Vagina (tissue), 2 donors: ENCODE measurements at regions not wholly inside any gene's neighbourhood (a gene's known extent, or its start where the extent isn't known, plus 50 kb on each side); places are given as distances from the start of the nearest gene placed in this dataset.

Source experiments
- DNase-seq, 2 donors: peaks; one replicate each; pipeline ENCODE4 v3.0.0-alpha.2; 2017; ENCODE audit errors: extremely low spot score in 2 of 2
- H3K27ac ChIP-seq: fragments of 200-600 bp; sonication (generic); one replicate; pipeline ENCODE4 v1.5.1; 2019
- H3K27me3 ChIP-seq: fragments of 200-600 bp; sonication (generic); one replicate; pipeline ENCODE4 v1.5.1; 2019
- H3K36me3 ChIP-seq, 2 donors: fragments of 200-600 bp; sonication (generic); one replicate each; pipeline ENCODE4 v1.5.1; 2017 to 2019
- H3K4me1 ChIP-seq: fragments of 200-600 bp; sonication (generic); one replicate; pipeline ENCODE4 v1.5.1; 2019
- H3K4me3 ChIP-seq, 2 donors: fragments of 200-600 bp; sonication (generic); 1 replicate in 1 of 2; 2 replicates in 1 of 2; pipeline ENCODE4 v1.5.1; 2016 to 2019
- H3K9me3 ChIP-seq: fragments of 200-600 bp; sonication (generic); one replicate; pipeline ENCODE4 v1.5.1; 2019
- CTCF ChIP-seq, 3 experiments: fragments of 450-650 bp in 2 of 3; fragments of 200-600 bp in 1 of 3; sonication (generic) in 1 of 3; IDR thresholded peaks; one replicate each; pipeline ENCODE4 v1.5.1; 2017 to 2019; ENCODE audit warnings: antibody characterized with exemption in 3 of 3, mild to moderate bottlenecking in 2 of 3, moderate library complexity in 2 of 3
- POLR2A ChIP-seq, 2 donors: fragments of 450-650 bp; IDR thresholded peaks; one replicate each; pipeline ENCODE4 v1.6.1; 2017; ENCODE audit warnings: antibody characterized with exemption in 2 of 2, mild to moderate bottlenecking in 2 of 2, moderate library complexity in 2 of 2
- POLR2AphosphoS5 ChIP-seq, 2 donors: sonication (generic); formaldehyde crosslinking; IDR thresholded peaks; one replicate each; pipeline ENCODE4 v1.9.0; 2017; ENCODE audit warnings: antibody characterized with exemption in 2 of 2, mild to moderate bottlenecking in 2 of 2, low read depth in 1 of 2; ENCODE audit not compliant: insufficient read depth in 1 of 2
- intact Hi-C: fragments of 100-400 bp; cut with DNase I; formaldehyde crosslinking; loops from one replicate; pipeline ENCODE4 v1.15.1; 2023

GRCh38 chr5:74342948-74343682 is 297.4 kb downstream of the ENC1 start:
- intact Hi-C loops = no loop called here
- H3K27me3 ChIP-seq = no peaks in the 10 kb centered on the region
- H3K27ac ChIP-seq = no peak overlapping the region
- no peak overlapping the region for H3K4me3 ChIP-seq
- H3K36me3 ChIP-seq = no peaks in the 10 kb centered on the region
- no peaks in the 10 kb centered on the region for H3K9me3 ChIP-seq
- TF ChIP-seq POLR2AphosphoS5 (IDR thresholded peaks at IDR 0.05; ENCODE audit: insufficient read depth in 1 of 2, low read depth in 1 of 2) (no peak), POLR2A (IDR thresholded peaks at IDR 0.05) (no peak), CTCF (IDR thresholded peaks at IDR 0.05) (no peak)
- H3K4me1 ChIP-seq = no peaks in the 10 kb centered on the region
- no peak for DNase-seq

DNA sequence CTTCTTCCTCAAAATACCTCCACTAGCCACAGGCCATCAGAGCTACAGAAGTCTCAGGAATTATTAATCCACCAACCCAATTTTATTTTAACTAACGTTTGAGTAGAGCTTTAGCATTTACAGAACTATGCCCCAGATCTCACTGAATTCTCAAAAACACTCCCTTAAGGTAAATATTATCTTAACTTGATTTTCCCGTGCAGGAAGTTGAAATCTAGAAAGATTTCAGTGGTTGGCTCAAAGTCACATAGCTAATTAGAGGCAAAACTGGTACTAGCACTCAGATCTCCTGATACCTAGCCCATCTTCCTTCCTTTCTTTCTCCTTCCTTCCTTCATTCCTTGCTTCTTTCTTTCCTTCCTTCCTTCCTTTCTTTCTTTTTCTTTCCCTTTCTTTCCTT is 298.3 kb downstream of the ENC1 start:
- Histone ChIP-seq H3K4me3 (no peak overlapping the region), H3K27me3 (no peaks in the 10 kb centered on the region), H3K27ac (no peak overlapping the region), H3K9me3 (no peaks in the 10 kb centered on the region), H3K4me1 (no peaks in the 10 kb centered on the region), H3K36me3 (no peaks in the 10 kb centered on the region)
- no peak for DNase-seq
- intact Hi-C loops = no loop called here
- TF ChIP-seq POLR2AphosphoS5 (IDR thresholded peaks at IDR 0.05; ENCODE audit: insufficient read depth in 1 of 2, low read depth in 1 of 2) = no peak
- TF ChIP-seq POLR2A (IDR thresholded peaks at IDR 0.05) = no peak
- TF ChIP-seq CTCF (IDR thresholded peaks at IDR 0.05) = no peak

- no peak overlapping the region for H3K27ac ChIP-seq
- no peak overlapping the region for H3K4me3 ChIP-seq
- no peaks in the 10 kb centered on the region for H3K9me3 ChIP-seq
- peak in 1 of 2 donors; percentile 79 for DNase-seq
- TF ChIP-seq CTCF (IDR thresholded peaks at IDR 0.05) = no peak
- no peak for TF ChIP-seq POLR2A (IDR thresholded peaks at IDR 0.05)
- no peak for TF ChIP-seq POLR2AphosphoS5 (IDR thresholded peaks at IDR 0.05; ENCODE audit: insufficient read depth in 1 of 2, low read depth in 1 of 2)
- no peaks in the 10 kb centered on the region for H3K36me3 ChIP-seq
- no peaks in the 10 kb centered on the region for H3K27me3 ChIP-seq
- intact Hi-C loops = no loop called here
- no peaks in the 10 kb centered on the region for H3K4me1 ChIP-seq
Measured at GRCh38 chr5:74341221-74341620, 299.3 kb downstream of the ENC1 start.

DNA sequence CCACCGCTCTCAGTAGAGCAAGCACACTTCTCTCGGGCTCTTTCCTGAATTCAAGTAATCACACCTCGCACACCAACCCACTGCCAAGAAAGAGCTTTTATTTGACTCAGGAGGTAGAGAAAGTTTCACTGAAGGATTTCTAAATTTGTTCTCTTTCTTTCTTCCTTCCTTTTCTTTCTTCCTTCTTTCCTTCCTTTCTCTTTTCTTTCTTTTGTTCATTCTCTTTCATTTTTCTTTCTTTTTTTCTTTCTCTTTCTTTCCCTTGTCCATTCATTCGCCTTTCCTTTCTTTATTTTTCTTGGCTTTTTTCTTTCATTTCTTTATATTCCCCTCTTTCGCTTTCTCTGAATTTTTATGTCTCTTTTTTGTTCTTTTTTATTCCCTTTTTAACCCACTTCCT is 300.1 kb downstream of the ENC1 start:
- intact Hi-C loops = no loop called here
- Histone ChIP-seq H3K4me3 (no peak overlapping the region), H3K27ac (no peak overlapping the region), H3K4me1 (no peaks in the 10 kb centered on the region), H3K9me3 (no peaks in the 10 kb centered on the region), H3K27me3 (no peaks in the 10 kb centered on the region), H3K36me3 (no peaks in the 10 kb centered on the region)
- DNase-seq = no peak
- TF ChIP-seq POLR2A (IDR thresholded peaks at IDR 0.05) (no peak), POLR2AphosphoS5 (IDR thresholded peaks at IDR 0.05; ENCODE audit: insufficient read depth in 1 of 2, low read depth in 1 of 2) (no peak), CTCF (IDR thresholded peaks at IDR 0.05) (no peak)

DNA sequence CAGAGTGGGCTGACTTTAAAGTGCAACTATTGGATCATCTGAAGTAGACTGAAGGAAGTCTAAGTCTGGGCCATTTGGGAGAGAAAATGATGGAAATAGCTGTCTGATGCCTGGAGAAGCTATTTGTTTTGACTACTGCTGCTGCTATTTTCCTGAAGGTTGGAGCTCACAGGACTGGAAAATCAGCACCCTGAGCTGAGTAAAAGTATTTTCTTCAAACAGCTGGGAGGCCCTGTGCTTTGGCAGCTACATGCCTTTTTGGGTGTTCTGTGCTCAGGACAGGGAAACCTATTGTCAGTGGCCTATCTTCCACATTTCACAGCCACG is 302.6 kb downstream of the ENC1 start:
- Histone ChIP-seq H3K36me3 (no peaks in the 10 kb centered on the region), H3K27ac (no peak overlapping the region), H3K27me3 (no peaks in the 10 kb centered on the region), H3K4me3 (no peak overlapping the region), H3K4me1 (no peaks in the 10 kb centered on the region), H3K9me3 (no peaks in the 10 kb centered on the region)
- TF ChIP-seq POLR2AphosphoS5 (IDR thresholded peaks at IDR 0.05; ENCODE audit: insufficient read depth in 1 of 2, low read depth in 1 of 2) (no peak), CTCF (IDR thresholded peaks at IDR 0.05) (no peak), POLR2A (IDR thresholded peaks at IDR 0.05) (no peak)
- no peak for DNase-seq
- intact Hi-C loops = no loop called here
